H9 (cell line): ENCODE measurements at regions not wholly inside any gene's neighbourhood (a gene's known extent, or its start where the extent isn't known, plus 50 kb on each side); places are given as distances from the start of the nearest gene placed in this dataset.

Source experiments
- DNase-seq: peaks from one replicate; pipeline ENCODE4 v3.0.0-alpha.2; 2017
- H2AFZ ChIP-seq: one replicate; pipeline ENCODE4 v1.6.1; 2013; ENCODE audit warnings: mild to moderate bottlenecking, low read length, control low read depth, moderate library complexity
- H2AK5ac ChIP-seq: 2 replicates; pipeline ENCODE4 v1.6.1; 2013; ENCODE audit warnings: low read length, control low read depth, mixed read lengths; ENCODE audit not compliant: insufficient read length
- H2BK120ac ChIP-seq: one replicate; pipeline ENCODE4 v1.6.1; 2013; ENCODE audit warnings: low read depth, mild to moderate bottlenecking, low read length, control low read depth, inconsistent platforms; ENCODE audit not compliant: poor library complexity, severe bottlenecking
- H2BK12ac ChIP-seq: 2 replicates; pipeline ENCODE4 v1.6.1; 2013; ENCODE audit warnings: low read length, control low read depth, mixed read lengths, low read depth; ENCODE audit not compliant: insufficient read length
- H2BK15ac ChIP-seq: 2 replicates; pipeline ENCODE4 v1.6.1; 2013; ENCODE audit warnings: low read depth, low read length, control low read depth
- H2BK20ac ChIP-seq: one replicate; pipeline ENCODE4 v1.6.1; 2013; ENCODE audit warnings: low read depth, mild to moderate bottlenecking, low read length, control low read depth, inconsistent platforms; ENCODE audit not compliant: poor library complexity, severe bottlenecking
- H2BK5ac ChIP-seq: 2 replicates; pipeline ENCODE4 v1.6.1; 2013; ENCODE audit warnings: low read length, control low read depth, mixed read lengths; ENCODE audit not compliant: insufficient read length
- H3K14ac ChIP-seq: 2 replicates; pipeline ENCODE4 v1.6.1; 2013; ENCODE audit warnings: low read length, control low read depth; ENCODE audit not compliant: insufficient read depth
- H3K18ac ChIP-seq: 2 replicates; pipeline ENCODE4 v1.6.1; 2013; ENCODE audit warnings: low read depth, mild to moderate bottlenecking, mixed read lengths, low read length, control low read depth; ENCODE audit not compliant: insufficient read length
- H3K23ac ChIP-seq: 2 replicates; pipeline ENCODE4 v1.6.1; 2013; ENCODE audit warnings: low read length, control low read depth, mixed read lengths, low read depth; ENCODE audit not compliant: insufficient read length
- H3K23me2 ChIP-seq: 2 replicates; pipeline ENCODE4 v1.6.1; 2013; ENCODE audit warnings: low read depth, mild to moderate bottlenecking, mixed read lengths, low read length, control low read depth; ENCODE audit not compliant: insufficient read length, poor library complexity, severe bottlenecking
- H3K27ac ChIP-seq: 2 replicates; pipeline ENCODE4 v1.5.1; 2013; ENCODE audit warnings: low read length, control low read depth, mixed read lengths, low read depth; ENCODE audit not compliant: insufficient read length
- H3K27me3 ChIP-seq: 2 replicates; pipeline ENCODE4 v1.6.1; 2013; ENCODE audit warnings: low read length, control low read depth, inconsistent platforms; ENCODE audit not compliant: insufficient read depth
- H3K4ac ChIP-seq: 2 replicates; pipeline ENCODE4 v1.6.1; 2013; ENCODE audit warnings: low read depth, mild to moderate bottlenecking, control low read depth, inconsistent platforms, low read length, moderate library complexity
- H3K4me1 ChIP-seq: 2 replicates; pipeline ENCODE4 v1.6.1; 2013; ENCODE audit warnings: low read length, control low read depth, inconsistent platforms; ENCODE audit not compliant: insufficient read depth
- H3K4me2 ChIP-seq: 2 replicates; pipeline ENCODE4 v1.6.1; 2013; ENCODE audit warnings: low read length, control low read depth, mixed read lengths; ENCODE audit not compliant: insufficient read length, insufficient read depth
- H3K56ac ChIP-seq: 2 replicates; pipeline ENCODE4 v1.6.1; 2013; ENCODE audit warnings: low read depth, mild to moderate bottlenecking, mixed read lengths, low read length, control low read depth; ENCODE audit not compliant: insufficient read length
- H3K79me1 ChIP-seq: 2 replicates; pipeline ENCODE4 v1.6.1; 2013; ENCODE audit warnings: low read depth, mild to moderate bottlenecking, moderate library complexity, low read length, control low read depth, inconsistent platforms; ENCODE audit not compliant: insufficient read depth, poor library complexity, severe bottlenecking
- H3K79me2 ChIP-seq: 2 replicates; pipeline ENCODE4 v1.6.1; 2013; ENCODE audit warnings: low read length, control low read depth, inconsistent platforms; ENCODE audit not compliant: insufficient read depth
- H3K9ac ChIP-seq: 2 replicates; pipeline ENCODE4 v1.6.1; 2013; ENCODE audit warnings: low read length, control low read depth, mixed read lengths; ENCODE audit not compliant: insufficient read length; ENCODE audit errors: extremely low read depth
- H3K9me3 ChIP-seq: one replicate; pipeline ENCODE4 v1.6.1; 2013; ENCODE audit warnings: low read depth, low read length, inconsistent platforms; ENCODE audit not compliant: control insufficient read depth
- H3T11ph ChIP-seq: one replicate; pipeline ENCODE4 v1.6.1; 2013; ENCODE audit warnings: mild to moderate bottlenecking, low read length, control low read depth, inconsistent platforms
- H4K20me1 ChIP-seq: one replicate; pipeline ENCODE4 v1.6.1; 2013; ENCODE audit not compliant: control insufficient read depth, insufficient read length, insufficient read depth
- H4K5ac ChIP-seq: 2 replicates; pipeline ENCODE4 v1.6.1; 2013; ENCODE audit warnings: low read depth, mild to moderate bottlenecking, mixed read lengths, low read length, control low read depth; ENCODE audit not compliant: insufficient read length
- H4K8ac ChIP-seq: replicated peaks from 2 replicates; pipeline ENCODE4 v1.6.1; 2013; ENCODE audit warnings: low read length, control low read depth, mixed read lengths, low read depth; ENCODE audit not compliant: insufficient read length
- H4K91ac ChIP-seq: 2 replicates; pipeline ENCODE4 v1.6.1; 2013; ENCODE audit warnings: low read depth, mild to moderate bottlenecking, moderate library complexity, mixed read lengths, low read length, control low read depth; ENCODE audit not compliant: insufficient read length
- H3K27ac Mint-ChIP-seq, 3 experiments: 2 replicates in 2 of 3; 3 replicates in 1 of 3; pipeline ENCODE4 v1.8.0; 2020 to 2021; ENCODE audit warnings: mixed read lengths in 3 of 3, mild to moderate bottlenecking in 1 of 3, moderate library complexity in 1 of 3
- H3K27me3 Mint-ChIP-seq: 2 replicates; pipeline ENCODE4 v1.8.0; 2021; ENCODE audit warnings: low read depth, mild to moderate bottlenecking, moderate library complexity, mixed read lengths
- H3K36me3 Mint-ChIP-seq, 3 experiments: 2 replicates in 2 of 3; 3 replicates in 1 of 3; pipeline ENCODE4 v1.8.0; 2020 to 2021; ENCODE audit warnings: low read depth in 3 of 3, mixed read lengths in 3 of 3; ENCODE audit not compliant: insufficient read depth in 1 of 3
- H3K4me1 Mint-ChIP-seq, 2 experiments: 2 replicates each; pipeline ENCODE4 v1.8.0; 2020; ENCODE audit warnings: mixed read lengths in 2 of 2
- H3K4me3 Mint-ChIP-seq, 2 experiments: 2 replicates in 1 of 2; 3 replicates in 1 of 2; pipeline ENCODE4 v1.8.0; 2020 to 2021; ENCODE audit warnings: mild to moderate bottlenecking in 2 of 2, mixed read lengths in 2 of 2, moderate library complexity in 1 of 2
- H3K9me3 Mint-ChIP-seq, 2 experiments: 2 replicates in 1 of 2; 3 replicates in 1 of 2; pipeline ENCODE4 v1.8.0; 2020; ENCODE audit warnings: mild to moderate bottlenecking in 2 of 2, mixed read lengths in 2 of 2, moderate library complexity in 1 of 2
- CTCF ChIP-seq: fragments of 200-600 bp; sonication (generic); conservative IDR thresholded peaks from 3 replicates; pipeline ENCODE4 v1.8.0; 2021; ENCODE audit warnings: antibody characterized with exemption, mild to moderate bottlenecking
- WGBS: extraction: QIAGEN DNeasy Blood & Tissue Kit; methylation state at CpG from one replicate; pipeline ENCODE4 v1.1.7; 2013; ENCODE audit warnings: missing lambda C conversion rate, low lambda C conversion rate, mixed read lengths; ENCODE audit not compliant: insufficient read length; ENCODE audit errors: extremely low coverage; 5-methylcytosine and 5-hydroxymethylcytosine counted together

- H3K4ac ChIP-seq, result no peak overlapping the region
- no peak overlapping the region for H2BK15ac ChIP-seq
- no peaks in the 10 kb centered on the region for H3K79me1 ChIP-seq
- no peak overlapping the region for H2BK12ac ChIP-seq
- no peaks in the 10 kb centered on the region for H3K27me3 ChIP-seq
- no peaks in the 10 kb centered on the region; a peak in 1 of 7 replicates for H3K36me3 Mint-ChIP-seq
- peaks cover 8 to 9% of the 10 kb centered on the region in 2 experiments; a peak in 3 of 5 replicates for H3K9me3 Mint-ChIP-seq
- H4K5ac ChIP-seq, result no peak overlapping the region
- no peak overlapping the region for H3K18ac ChIP-seq
- H2AFZ ChIP-seq, result no peak overlapping the region
- no peak overlapping the region for H3K4me3 Mint-ChIP-seq
- no peak overlapping the region for H4K8ac ChIP-seq
- no peak overlapping the region for H2BK5ac ChIP-seq
- no peak overlapping the region for H3K56ac ChIP-seq
- no peaks in the 10 kb centered on the region for H3K9me3 ChIP-seq
- no peak overlapping the region for H3K9ac ChIP-seq
- no peaks in the 10 kb centered on the region; the same call in none of the 2 replicates for H3K27me3 Mint-ChIP-seq
- no peak overlapping the region for H3K27ac ChIP-seq
- H2BK20ac ChIP-seq, result no peak overlapping the region
- no peak overlapping the region for H3T11ph ChIP-seq
- no peak for TF ChIP-seq CTCF
- no peak for DNase-seq
- no peaks in the 10 kb centered on the region for H4K20me1 ChIP-seq
- H3K4me1 Mint-ChIP-seq, result peaks cover under 1% of the 10 kb centered on the region in 2 experiments; a peak in 2 of 4 replicates
- whole genome bisulfite sequencing, result no CpG with 5 or more reads among the region's 4 CpGs
- no peaks in the 10 kb centered on the region for H3K4me1 ChIP-seq
- no peak overlapping the region for H2BK120ac ChIP-seq
- no peak overlapping the region for H3K14ac ChIP-seq
- H3K23me2 ChIP-seq, result no peaks in the 10 kb centered on the region
- no peak overlapping the region for H3K23ac ChIP-seq
- H2AK5ac ChIP-seq, result no peak overlapping the region
- no peaks in the 10 kb centered on the region for H3K79me2 ChIP-seq
- no peak overlapping the region for H3K27ac Mint-ChIP-seq
- H3K4me2 ChIP-seq, result no peak overlapping the region
- H4K91ac ChIP-seq, result no peak overlapping the region
Observed at GRCh38 chr9:90107040-90107725, 502.4 kb downstream of the GADD45G start.
